Loucy (cell line): ENCODE measurements at regions not wholly inside any gene's neighbourhood (a gene's known extent, or its start where the extent isn't known, plus 50 kb on each side); places are given as distances from the start of the nearest gene placed in this dataset.
"Not testable (repeated sequence)": the region's sequence is repeated elsewhere in the genome, so short reads cannot be mapped to it uniquely, and the experiment has no call there.

Experiments
- H2AFZ ChIP-seq: fragments of 200-600 bp; sonication (generic); 2 replicates; pipeline ENCODE4 v1.6.0; 2016; ENCODE audit warnings: antibody characterized with exemption, mild to moderate bottlenecking, low read length, moderate library complexity
- H3F3A ChIP-seq: fragments of 200-600 bp; 2 replicates; pipeline ENCODE4 v1.6.0; 2016; ENCODE audit warnings: antibody characterized with exemption, low read depth, mild to moderate bottlenecking
- H3K27me3 ChIP-seq: fragments of 200-600 bp; sonication (generic); 2 replicates; pipeline ENCODE4 v1.6.1; 2014; ENCODE audit warnings: low read length, mild to moderate bottlenecking; ENCODE audit not compliant: insufficient read depth, poor library complexity, severe bottlenecking
- H3K36me3 ChIP-seq: fragments of 200-600 bp; sonication (generic); 2 replicates; pipeline ENCODE4 v1.6.1; 2016; ENCODE audit warnings: low read length; ENCODE audit not compliant: insufficient read depth
- H3K4me1 ChIP-seq: fragments of 200-600 bp; sonication (generic); 2 replicates; pipeline ENCODE4 v1.5.1; 2014; ENCODE audit warnings: low read length, mild to moderate bottlenecking; ENCODE audit not compliant: insufficient read depth, poor library complexity, severe bottlenecking
- H3K4me2 ChIP-seq: fragments of 200-600 bp; sonication (generic); 2 replicates; pipeline ENCODE4 v1.6.0; 2014; ENCODE audit warnings: antibody characterized with exemption, low read length, low read depth, mild to moderate bottlenecking; ENCODE audit not compliant: poor library complexity, severe bottlenecking
- H3K4me3 ChIP-seq: fragments of 200-600 bp; sonication (generic); 2 replicates; pipeline ENCODE4 v1.5.1; 2014; ENCODE audit warnings: low read length, mild to moderate bottlenecking, mixed read lengths; ENCODE audit not compliant: poor library complexity, severe bottlenecking
- H3K79me2 ChIP-seq: fragments of 200-600 bp; sonication (generic); 2 replicates; pipeline ENCODE4 v1.6.1; 2014; ENCODE audit warnings: low read length; ENCODE audit not compliant: insufficient read depth
- H3K9ac ChIP-seq: fragments of 200-600 bp; sonication (generic); 2 replicates; pipeline ENCODE4 v1.6.0; 2014; ENCODE audit warnings: mild to moderate bottlenecking, low read depth, low read length, moderate library complexity; ENCODE audit not compliant: poor library complexity, severe bottlenecking
- H3K9me2 ChIP-seq: fragments of 200-600 bp; sonication (generic); replicated peaks from 2 replicates; pipeline ENCODE4 v1.6.1; 2016; ENCODE audit warnings: low read depth, low read length, mixed read lengths
- H3K9me3 ChIP-seq: fragments of 200-600 bp; sonication (generic); 2 replicates; pipeline ENCODE4 v1.6.1; 2014; ENCODE audit warnings: mild to moderate bottlenecking, antibody characterized with exemption, low read length, low read depth; ENCODE audit not compliant: insufficient read depth
- H4K20me1 ChIP-seq: fragments of 200-600 bp; sonication (generic); 2 replicates; pipeline ENCODE4 v1.6.0; 2014; ENCODE audit warnings: antibody characterized with exemption, low read length, mild to moderate bottlenecking; ENCODE audit not compliant: insufficient read depth, poor library complexity, severe bottlenecking
- CTCF ChIP-seq: fragments of 200-600 bp; sonication (generic); conservative IDR thresholded peaks from 2 replicates; pipeline ENCODE4 v1.5.1; 2014; ENCODE audit warnings: mild to moderate bottlenecking, antibody characterized with exemption, low read length
- EZH2phosphoT487 ChIP-seq: fragments of 200-600 bp; IDR thresholded peaks from 2 replicates; pipeline ENCODE4 v1.6.1; 2018; ENCODE audit warnings: antibody characterized with exemption, mild to moderate bottlenecking, moderate library complexity, borderline replicate concordance

DNA sequence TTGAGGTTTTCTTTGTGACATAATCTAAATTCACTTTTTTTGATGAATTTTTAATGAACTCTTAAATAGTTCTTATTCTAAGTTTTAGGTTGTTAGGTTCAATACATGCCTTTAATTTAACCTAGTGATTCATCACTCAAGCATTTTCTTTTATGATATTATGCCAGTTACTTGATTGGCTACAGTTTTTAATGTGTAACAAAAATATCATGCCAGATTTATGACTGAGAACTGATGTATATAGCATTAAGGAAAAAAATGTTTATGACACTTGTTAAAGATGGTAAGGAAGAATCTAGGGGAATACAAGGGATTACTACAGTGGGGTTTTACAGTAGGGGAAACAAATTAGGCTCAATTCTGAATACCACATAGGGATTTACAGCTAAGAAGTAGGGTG, 103.1 kb downstream of the VGLL3 start:
- no peaks in the 10 kb centered on the region for H3F3A ChIP-seq
- no peak overlapping the region for H3K4me3 ChIP-seq
- no peaks in the 10 kb centered on the region for H3K27me3 ChIP-seq
- no peaks in the 10 kb centered on the region for H4K20me1 ChIP-seq
- no peaks in the 10 kb centered on the region for H3K36me3 ChIP-seq
- TF ChIP-seq EZH2phosphoT487 (no peak), CTCF (no peak)
- H3K9me2 ChIP-seq: no peaks in the 10 kb centered on the region
- no peaks in the 10 kb centered on the region for H3K9me3 ChIP-seq
- no peak overlapping the region for H3K4me2 ChIP-seq
- H3K4me1 ChIP-seq: no peaks in the 10 kb centered on the region
- no peak overlapping the region for H3K9ac ChIP-seq
- H2AFZ ChIP-seq: no peak overlapping the region
- no peaks in the 10 kb centered on the region for H3K79me2 ChIP-seq

DNA sequence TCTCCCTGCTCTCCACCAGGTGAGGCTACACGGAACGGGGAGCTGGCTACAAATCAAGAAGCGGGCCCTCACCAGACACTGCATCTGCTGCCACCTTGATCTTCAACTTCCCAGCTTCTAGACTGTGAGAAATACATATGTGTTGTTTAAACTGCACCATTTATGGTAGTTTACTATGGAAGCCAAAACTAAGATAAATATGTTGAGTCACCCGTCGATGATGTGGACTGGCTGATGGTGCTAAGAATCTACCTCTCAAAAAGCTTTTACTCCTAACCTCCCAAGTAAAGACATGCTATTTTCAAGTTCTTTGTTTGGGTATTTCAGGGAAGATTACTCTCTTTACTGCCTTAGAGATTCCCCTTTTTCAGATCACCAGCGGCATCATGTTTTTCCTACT, 110.9 kb downstream of the VGLL3 start:
- H3K4me2 ChIP-seq: no peak overlapping the region
- no peaks in the 10 kb centered on the region for H3K9me2 ChIP-seq

DNA sequence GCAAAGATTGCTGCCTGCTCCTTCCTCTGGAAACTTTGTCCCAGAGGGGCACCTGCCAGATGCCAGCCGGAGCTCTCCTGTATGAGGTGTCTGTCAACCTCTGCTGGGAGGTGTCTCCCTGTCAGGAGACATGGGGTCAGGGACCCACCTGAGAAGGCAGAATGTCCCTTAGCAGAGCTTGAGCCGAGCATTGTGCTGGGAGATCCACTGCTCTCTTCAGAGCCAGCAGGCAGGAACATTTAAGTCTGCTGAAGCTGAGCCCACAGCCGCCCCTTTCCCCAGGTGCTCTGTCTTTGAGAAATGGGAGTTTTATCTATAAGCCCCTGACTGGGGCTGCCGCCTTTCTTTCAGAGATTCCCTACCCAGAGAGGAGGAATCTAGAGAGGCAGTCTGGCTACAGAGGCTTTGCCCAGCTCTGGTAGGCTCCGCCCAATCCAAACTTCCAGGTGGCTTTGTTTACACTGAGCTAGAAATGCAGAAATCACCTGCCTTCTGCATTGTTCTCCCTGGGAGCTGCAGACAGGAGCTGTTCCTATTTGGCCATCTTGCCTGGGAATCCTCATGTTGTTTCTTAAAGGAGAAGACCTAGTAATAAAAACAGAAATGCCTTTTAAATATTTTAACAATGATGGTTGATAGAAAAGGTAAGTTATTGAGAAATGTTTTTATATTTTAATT, 114.3 kb downstream of the VGLL3 start:
- not testable (repeated sequence) for H3K79me2 ChIP-seq, H3K9me3 ChIP-seq, H3K36me3 ChIP-seq, H3K4me2 ChIP-seq, H3K4me1 ChIP-seq, H3F3A ChIP-seq, H3K9ac ChIP-seq, H3K27me3 ChIP-seq, H4K20me1 ChIP-seq, H3K9me2 ChIP-seq, H3K4me3 ChIP-seq, H2AFZ ChIP-seq

More for the DNA sequence above, 110.9 kb downstream of the VGLL3 start:
- Histone ChIP-seq H3K79me2 (no peaks in the 10 kb centered on the region), H3K4me1 (no peaks in the 10 kb centered on the region), H3K36me3 (no peaks in the 10 kb centered on the region), H4K20me1 (no peaks in the 10 kb centered on the region), H3K27me3 (no peaks in the 10 kb centered on the region), H3F3A (no peaks in the 10 kb centered on the region), H2AFZ (no peak overlapping the region), H3K9ac (no peak overlapping the region), H3K9me3 (no peaks in the 10 kb centered on the region), H3K4me3 (no peak overlapping the region)
- TF ChIP-seq EZH2phosphoT487 (no peak), CTCF (no peak)

DNA sequence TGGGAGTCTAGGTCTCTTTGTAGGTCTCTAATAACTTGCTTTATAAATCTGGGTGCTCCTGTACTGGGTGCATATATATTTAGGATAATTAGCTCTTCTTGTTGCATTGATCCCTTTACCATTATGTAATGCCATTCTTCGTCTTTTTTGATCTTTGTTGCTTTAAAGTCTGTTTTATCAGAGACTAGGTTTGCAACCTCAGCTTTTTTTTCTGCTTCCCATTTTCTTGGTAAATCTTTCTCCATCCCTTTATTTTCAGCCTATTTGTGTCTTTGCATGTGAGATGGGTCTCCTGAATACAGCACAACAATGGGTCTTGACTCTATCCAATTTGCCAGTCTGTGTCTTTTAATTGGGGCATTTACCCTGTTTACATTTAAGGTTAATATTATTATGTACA, 116.2 kb downstream of the VGLL3 start:
- H4K20me1 ChIP-seq, H3K9ac ChIP-seq, H3K27me3 ChIP-seq, H3K4me2 ChIP-seq, H3K79me2 ChIP-seq, H3K4me1 ChIP-seq, H3K4me3 ChIP-seq, H3F3A ChIP-seq, H3K36me3 ChIP-seq, H3K9me3 ChIP-seq, H2AFZ ChIP-seq, H3K9me2 ChIP-seq: not testable (repeated sequence)
